HepG2 (cell line): ENCODE measurements at regions not wholly inside any gene's neighbourhood (a gene's known extent, or its start where the extent isn't known, plus 50 kb on each side); places are given as distances from the start of the nearest gene placed in this dataset.

Experiments used
- ATAC-seq: fragments of 200-7000 bp; cut with Tn5 transposase; 3 replicates; pipeline ENCODE4 v1.9.1; 2020; ENCODE audit warnings: mild to moderate bottlenecking, moderate library complexity
- BruUV-seq: library from RNA; stranded (reverse); fragments of 400-500 nt; replicated peaks from 2 replicates; lab custom pipeline; 2021; lab: Mats Ljungman, UMichigan
- CTCF ChIA-PET: fragments of 300-600 bp; formaldehyde crosslinking; extraction: SDS; loops from one replicate; lab custom pipeline; 2021; ENCODE audit warnings: low total read pairs, inconsistent platforms, low intra/inter-chr PET ratio; lab: Yijun Ruan, JAX
- POLR2A ChIA-PET: fragments of 350-600 bp; sonication (Branson Sonifier 250); formaldehyde crosslinking; loops from one replicate; lab custom pipeline; 2020; ENCODE audit warnings: antibody characterized with exemption, inconsistent platforms; lab: Yijun Ruan, JAX
- DNase-seq: peaks from one replicate; pipeline ENCODE4 v3.0.0-alpha.2; 2015; ENCODE audit warnings: low spot score
- FAIRE-seq: peaks from 3 replicates; lab custom pipeline; 2011; peaks lifted over from hg19 to GRCh38; lab: Jason Lieb, UNC
- H2AFZ ChIP-seq: one replicate; pipeline ENCODE4 v1.6.1; 2011; ENCODE audit warnings: low read length, inconsistent platforms
- H3K27ac ChIP-seq: fragments of 300-600 bp; 3 replicates; pipeline ENCODE4 v1.8.0; 2011; ENCODE audit warnings: mixed run types, mild to moderate bottlenecking, mixed read lengths, low read length, inconsistent platforms; ENCODE audit not compliant: insufficient read depth; ENCODE audit errors: extremely low read length
- H3K27me3 ChIP-seq, 2 experiments: fragments of 200-600 bp in 1 of 2; 2 replicates in 1 of 2; 3 replicates in 1 of 2; pipeline versions ENCODE4 v1.6.0 to v1.8.0; 2011; ENCODE audit warnings: low read length in 2 of 2, mild to moderate bottlenecking in 2 of 2, moderate library complexity in 2 of 2, inconsistent platforms in 1 of 2; ENCODE audit not compliant: insufficient read depth in 2 of 2, control insufficient read depth in 1 of 2
- H3K36me3 ChIP-seq, 2 experiments: fragments of 200-600 bp in 1 of 2; replicated peaks in 1 of 2; 2 replicates in 1 of 2; 3 replicates in 1 of 2; pipeline versions ENCODE4 v1.5.1 to v1.8.0; 2011; ENCODE audit warnings: low read length in 2 of 2, inconsistent platforms in 1 of 2; ENCODE audit not compliant: insufficient read depth in 2 of 2, control insufficient read depth in 1 of 2
- H3K4me1 ChIP-seq: 2 replicates; pipeline ENCODE4 v1.5.1; 2012; ENCODE audit warnings: low read length, inconsistent platforms; ENCODE audit not compliant: insufficient read depth
- H3K4me2 ChIP-seq: 2 replicates; pipeline ENCODE4 v1.6.0; 2011; ENCODE audit warnings: low read depth, low read length, inconsistent platforms
- H3K4me3 ChIP-seq, 3 experiments: fragments of 200-600 bp in 1 of 3; sonication (generic), shearing (Covaris generic) in 1 of 3; replicated peaks in 1 of 3; 2 replicates each; pipeline ENCODE4 v1.5.1; 2011 to 2016; ENCODE audit warnings: low read length in 3 of 3, inconsistent platforms in 2 of 3, low read depth in 2 of 3, mild to moderate bottlenecking in 2 of 3, control low read depth in 1 of 3, mixed read lengths in 1 of 3; ENCODE audit not compliant: insufficient read depth in 1 of 3
- H3K79me2 ChIP-seq: one replicate; pipeline ENCODE4 v1.6.1; 2011; ENCODE audit warnings: low read length, inconsistent platforms; ENCODE audit not compliant: insufficient read depth
- H3K9ac ChIP-seq: 2 replicates; pipeline ENCODE4 v1.6.0; 2011; ENCODE audit warnings: mild to moderate bottlenecking, low read depth, low read length, inconsistent platforms; ENCODE audit not compliant: insufficient read depth
- H3K9me3 ChIP-seq: 2 replicates; pipeline ENCODE4 v1.5.1; 2012; ENCODE audit warnings: mild to moderate bottlenecking, low read length
- H4K20me1 ChIP-seq: 2 replicates; pipeline ENCODE4 v1.6.0; 2011; ENCODE audit warnings: inconsistent platforms, mild to moderate bottlenecking, low read length, moderate library complexity; ENCODE audit not compliant: insufficient read depth
- AGO1 ChIP-seq: fragments of 200-400 bp; formaldehyde crosslinking; IDR thresholded peaks from 2 replicates; pipeline ENCODE4 v1.6.1; 2017; ENCODE audit warnings: mild to moderate bottlenecking, low read depth, low read length, moderate library complexity; ENCODE audit not compliant: poor library complexity, severe bottlenecking
- ETV6 ChIP-seq: sonication (generic); formaldehyde crosslinking; conservative IDR thresholded peaks from 2 replicates; pipeline ENCODE4 v1.4.0; 2020; ENCODE audit warnings: missing genetic modification reagents
- NKX3-1 ChIP-seq: sonication (generic); formaldehyde crosslinking; IDR thresholded peaks from 2 replicates; pipeline ENCODE4 v1.5.0; 2020; ENCODE audit warnings: missing genetic modification reagents
- POGZ ChIP-seq: sonication (generic); formaldehyde crosslinking; IDR thresholded peaks from 2 replicates; pipeline ENCODE4 v1.4.0; 2020; ENCODE audit warnings: mild to moderate bottlenecking, missing genetic modification reagents
- PPARG ChIP-seq: conservative IDR thresholded peaks from 2 replicates; pipeline ENCODE4 v1.6.1; 2016; ENCODE audit warnings: missing biosample characterization, missing genetic modification reagents
- RELA ChIP-seq: sonication (generic); formaldehyde crosslinking; IDR thresholded peaks from 2 replicates; pipeline ENCODE4 v1.4.0; 2020; ENCODE audit warnings: missing genetic modification reagents
- TAF1 ChIP-seq: sonication (generic); formaldehyde crosslinking; IDR thresholded peaks from 2 replicates; pipeline ENCODE4 v1.4.0; 2020; ENCODE audit warnings: missing genetic modification reagents
- ZBTB38 ChIP-seq: sonication (generic); formaldehyde crosslinking; IDR thresholded peaks from 2 replicates; pipeline ENCODE4 v1.5.1; 2020; ENCODE audit warnings: mild to moderate bottlenecking, missing genetic modification reagents
- ZC3H13 ChIP-seq: sonication (generic); formaldehyde crosslinking; IDR thresholded peaks from 2 replicates; pipeline ENCODE4 v1.8.1; 2023; ENCODE audit warnings: mild to moderate bottlenecking, missing genetic modification reagents, moderate library complexity
- ZFP62 ChIP-seq: sonication (generic); formaldehyde crosslinking; IDR thresholded peaks from 2 replicates; pipeline ENCODE4 v1.4.0; 2020; ENCODE audit warnings: missing genetic modification reagents
- ZNF10 ChIP-seq: sonication (generic); formaldehyde crosslinking; IDR thresholded peaks from 2 replicates; pipeline ENCODE4 v1.4.0; 2020; ENCODE audit warnings: mild to moderate bottlenecking, low read depth, missing genetic modification reagents, borderline replicate concordance
- WGBS: methylation state at CpG from one replicate; pipeline ENCODE4 v1.1.6; 2017; ENCODE audit warnings: low lambda C conversion rate; 5-methylcytosine and 5-hydroxymethylcytosine counted together
- in situ Hi-C: cut with HindIII; loops from 2 replicates; pipeline ENCODE4 v1.10.0; 2017; ENCODE audit warnings: low pct_unique_long_range_greater_than_20kb; ENCODE audit not compliant: extremely low pct_ligation_motif_present
- intact Hi-C: fragments of 100-400 bp; cut with micrococcal nuclease; formaldehyde crosslinking; loops from one replicate; pipeline ENCODE4 v1.10.0; 2022; ENCODE audit not compliant: unreplicated experiment
- TF ChIP-seq, protein P1 (sequence below): sonication (generic); formaldehyde crosslinking; IDR thresholded peaks from 2 replicates; pipeline ENCODE4 v1.9.0; 2022; ENCODE audit warnings: missing genetic modification reagents, mild to moderate bottlenecking, borderline replicate concordance

DNA sequence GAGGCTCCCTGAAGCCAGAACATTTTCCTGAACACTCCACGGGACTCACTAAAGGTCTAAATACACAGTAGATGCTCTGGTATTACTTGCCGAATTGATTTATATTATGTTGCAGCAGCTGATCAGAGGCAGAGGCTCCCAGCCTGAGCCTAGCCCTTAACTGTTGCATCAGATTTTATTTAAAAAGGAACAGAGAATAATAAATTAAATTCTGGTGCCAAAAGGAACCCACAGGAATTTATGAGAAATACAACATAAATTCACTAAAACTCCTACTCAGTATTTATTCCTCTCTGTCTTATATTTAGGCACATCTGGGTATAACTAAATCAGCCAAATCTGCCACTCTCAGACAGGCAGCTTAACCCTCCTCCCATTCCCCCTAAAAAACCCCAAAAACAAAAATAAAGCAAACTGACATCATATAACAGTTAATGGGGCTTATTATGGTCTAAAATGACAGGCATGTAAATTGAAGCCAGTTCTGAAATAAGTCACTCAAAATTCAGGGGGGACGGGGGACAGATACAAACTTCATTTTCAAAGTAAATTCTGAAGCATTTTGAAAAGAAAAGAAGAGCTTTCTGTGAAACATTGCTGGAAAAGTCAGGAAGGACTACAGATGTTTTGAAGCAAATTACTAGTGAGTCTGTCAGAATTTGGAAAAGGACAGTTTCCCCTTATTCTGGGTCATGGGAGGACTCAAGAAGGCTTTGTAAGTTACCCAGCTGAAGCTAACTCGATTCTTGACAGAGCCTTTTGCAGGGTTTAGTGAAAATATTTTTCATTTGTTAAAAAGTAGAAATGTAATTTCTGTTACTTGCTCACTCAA, 53.8 kb upstream of the CORO2B start:
- 2% methylated on average over 4 of the region's 4 CpGs for WGBS
- no peak overlapping the region for H3K4me3 ChIP-seq
- BruUV-seq: no TSS peak
- H3K27ac ChIP-seq: no peak overlapping the region
- no peak for DNase-seq
- TF ChIP-seq AGO1 (no peak), ZFP62 (CRISPR knock-in tag) (no peak), NKX3-1 (CRISPR knock-in tag) (no peak), RELA (CRISPR knock-in tag) (no peak), ETV6 (CRISPR knock-in tag) (no peak), ZBTB38 (CRISPR knock-in tag) (no peak), TAF1 (CRISPR knock-in tag) (no peak)
- H3K36me3 ChIP-seq: no peaks in the 10 kb centered on the region
- in situ Hi-C loops (no loop called here), intact Hi-C loops (no loop called here)
- FAIRE-seq: no peak
- no peak overlapping the region for H3K9ac ChIP-seq
- no peak overlapping the region for H2AFZ ChIP-seq
- no peak overlapping the region for H3K4me2 ChIP-seq
- ATAC-seq: no peak
- CTCF ChIA-PET: no interaction called here
- no peaks in the 10 kb centered on the region for H3K9me3 ChIP-seq
- H3K27me3 ChIP-seq: peaks cover 0 to 4% of the 10 kb centered on the region in 2 experiments; a peak in 1 of 5 replicates
- H4K20me1 ChIP-seq: no peaks in the 10 kb centered on the region
- no peaks in the 10 kb centered on the region for H3K79me2 ChIP-seq
- peaks cover 8% of the 10 kb centered on the region; the same call in 1 of the 2 replicates for H3K4me1 ChIP-seq
- POLR2A ChIA-PET: no interaction called here

DNA sequence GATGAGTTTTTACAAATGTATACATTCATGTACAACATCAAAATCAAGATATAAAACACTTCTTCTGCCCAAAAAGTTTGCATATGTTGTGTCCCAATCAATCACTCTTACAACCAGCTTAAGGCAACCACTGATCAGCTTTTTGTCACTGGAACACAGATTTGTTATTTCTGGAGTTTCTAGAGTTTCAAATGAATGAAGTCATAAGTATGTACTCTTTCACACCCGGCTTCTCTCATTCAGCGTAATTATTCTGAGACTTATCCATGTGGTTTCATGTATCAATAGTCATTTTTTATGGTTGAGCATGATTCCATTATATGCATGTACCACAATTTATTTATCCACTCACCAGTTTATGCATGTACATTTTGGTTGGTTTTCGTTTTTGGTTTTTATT, 53.0 kb upstream of the CORO2B start:
- Histone ChIP-seq H3K79me2 (no peaks in the 10 kb centered on the region), H3K27me3 (no peaks in the 10 kb centered on the region), H3K4me3 (no peak overlapping the region), H3K9ac (no peak overlapping the region), H3K27ac (no peak overlapping the region), H3K36me3 (no peaks in the 10 kb centered on the region), H3K4me1 (peaks cover 8% of the 10 kb centered on the region; the same call in 1 of the 2 replicates), H3K4me2 (no peak overlapping the region), H3K9me3 (no peaks in the 10 kb centered on the region), H4K20me1 (no peaks in the 10 kb centered on the region), H2AFZ (no peak overlapping the region)
- WGBS: 3% methylated on average over 3 of the region's 3 CpGs
- TF ChIP-seq ZNF10 (no peak), ZC3H13 (CRISPR knock-in tag) (no peak), PPARG (no peak), POGZ (no peak)
- TF ChIP-seq, protein P1, sequence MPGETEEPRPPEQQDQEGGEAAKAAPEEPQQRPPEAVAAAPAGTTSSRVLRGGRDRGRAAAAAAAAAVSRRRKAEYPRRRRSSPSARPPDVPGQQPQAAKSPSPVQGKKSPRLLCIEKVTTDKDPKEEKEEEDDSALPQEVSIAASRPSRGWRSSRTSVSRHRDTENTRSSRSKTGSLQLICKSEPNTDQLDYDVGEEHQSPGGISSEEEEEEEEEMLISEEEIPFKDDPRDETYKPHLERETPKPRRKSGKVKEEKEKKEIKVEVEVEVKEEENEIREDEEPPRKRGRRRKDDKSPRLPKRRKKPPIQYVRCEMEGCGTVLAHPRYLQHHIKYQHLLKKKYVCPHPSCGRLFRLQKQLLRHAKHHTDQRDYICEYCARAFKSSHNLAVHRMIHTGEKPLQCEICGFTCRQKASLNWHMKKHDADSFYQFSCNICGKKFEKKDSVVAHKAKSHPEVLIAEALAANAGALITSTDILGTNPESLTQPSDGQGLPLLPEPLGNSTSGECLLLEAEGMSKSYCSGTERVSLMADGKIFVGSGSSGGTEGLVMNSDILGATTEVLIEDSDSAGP (CRISPR knock-in tag): no peak
- no peak for DNase-seq
- FAIRE-seq: no peak
- no TSS peak for BruUV-seq
- intact Hi-C loops (no loop called here), in situ Hi-C loops (no loop called here)
- no peak for ATAC-seq
- CTCF ChIA-PET: no interaction called here
- POLR2A ChIA-PET: no interaction called here
